ENCODE measurements at regions not wholly inside any gene's neighbourhood (a gene's known extent, or its start where the extent isn't known, plus 50 kb on each side); places are given as distances from the start of the nearest gene placed in this dataset.

- no peak for DNase-seq (ENCODE audit: low read depth in 2 of 2)
Observed at GRCh38 chr14:42804141-42804540, 1197.5 kb downstream of the LRFN5 start.

- DNase-seq (ENCODE audit: low read depth in 2 of 2): no peak
Observed at GRCh38 chr14:42802346-42802745, 1195.7 kb downstream of the LRFN5 start.

- no peak for DNase-seq (ENCODE audit: low read depth in 2 of 2)
Observed at GRCh38 chr14:42792166-42792565, 1185.5 kb downstream of the LRFN5 start.

GRCh38 chr14:42782754-42783153 is 1176.1 kb downstream of the LRFN5 start:
- no peak for DNase-seq (ENCODE audit: low read depth in 2 of 2)

- no peak for DNase-seq (ENCODE audit: low read depth in 2 of 2)
Observed at GRCh38 chr14:42778984-42779383, 1172.3 kb downstream of the LRFN5 start.

GRCh38 chr14:42750771-42751170 is 1144.1 kb downstream of the LRFN5 start:
- no peak for DNase-seq (ENCODE audit: low read depth in 2 of 2)

GRCh38 chr14:42742084-42742483 is 1135.4 kb downstream of the LRFN5 start:
- DNase-seq (ENCODE audit: low read depth in 2 of 2): no peak

- DNase-seq (ENCODE audit: low read depth in 2 of 2): no peak
Observed at GRCh38 chr14:42736408-42736807, 1129.7 kb downstream of the LRFN5 start.

- DNase-seq (ENCODE audit: low read depth in 2 of 2): no peak
Observed at GRCh38 chr14:42734041-42734440, 1127.4 kb downstream of the LRFN5 start.

GRCh38 chr14:42732005-42732404 is 1125.3 kb downstream of the LRFN5 start:
- no peak for DNase-seq (ENCODE audit: low read depth in 2 of 2)

- no peak for DNase-seq (ENCODE audit: low read depth in 2 of 2)
Observed at GRCh38 chr14:42731480-42731879, 1124.8 kb downstream of the LRFN5 start.

GRCh38 chr14:42729681-42730080 is 1123.0 kb downstream of the LRFN5 start:
- DNase-seq (ENCODE audit: low read depth in 2 of 2): no peak

GRCh38 chr14:42719391-42719790 is 1112.7 kb downstream of the LRFN5 start:
- DNase-seq (ENCODE audit: low read depth in 2 of 2): no peak

GRCh38 chr14:42715316-42715715 is 1108.6 kb downstream of the LRFN5 start:
- DNase-seq (ENCODE audit: low read depth in 2 of 2): no peak

GRCh38 chr14:42710071-42710470 is 1103.4 kb downstream of the LRFN5 start:
- no peak for DNase-seq (ENCODE audit: low read depth in 2 of 2)

- DNase-seq (ENCODE audit: low read depth in 2 of 2): no peak
Observed at GRCh38 chr14:42703501-42703900, 1096.8 kb downstream of the LRFN5 start.

GRCh38 chr14:42687421-42687820 is 1080.7 kb downstream of the LRFN5 start:
- DNase-seq (ENCODE audit: low read depth in 2 of 2): no peak

GRCh38 chr14:42683707-42684106 is 1077.0 kb downstream of the LRFN5 start:
- no peak for DNase-seq (ENCODE audit: low read depth in 2 of 2)

GRCh38 chr14:42676636-42677035 is 1070.0 kb downstream of the LRFN5 start:
- no peak for DNase-seq (ENCODE audit: low read depth in 2 of 2)

- no peak for DNase-seq (ENCODE audit: low read depth in 2 of 2)
Observed at GRCh38 chr14:42673963-42674362, 1067.3 kb downstream of the LRFN5 start.

- DNase-seq (ENCODE audit: low read depth in 2 of 2): no peak
Observed at GRCh38 chr14:42671636-42672035, 1065.0 kb downstream of the LRFN5 start.

- DNase-seq (ENCODE audit: low read depth in 2 of 2): no peak
Observed at GRCh38 chr14:42665083-42665482, 1058.4 kb downstream of the LRFN5 start.

GRCh38 chr14:42664190-42664589 is 1057.5 kb downstream of the LRFN5 start:
- DNase-seq (ENCODE audit: low read depth in 2 of 2): no peak

GRCh38 chr14:42654707-42655106 is 1048.0 kb downstream of the LRFN5 start:
- no peak for DNase-seq (ENCODE audit: low read depth in 2 of 2)

- DNase-seq (ENCODE audit: low read depth in 2 of 2): no peak
Observed at GRCh38 chr14:42642787-42643186, 1036.1 kb downstream of the LRFN5 start.

All from activated CD4-positive, alpha-beta T cell treated with anti-CD3 and anti-CD28 coated beads for 24 hours (primary cell).